HepG2 (cell line): ENCODE measurements at regions not wholly inside any gene's neighbourhood (a gene's known extent, or its start where the extent isn't known, plus 50 kb on each side); places are given as distances from the start of the nearest gene placed in this dataset.

Source experiments
- ATAC-seq: fragments of 200-7000 bp; cut with Tn5 transposase; 3 replicates; pipeline ENCODE4 v1.9.1; 2020; ENCODE audit warnings: mild to moderate bottlenecking, moderate library complexity
- BruUV-seq: library from RNA; stranded (reverse); fragments of 400-500 nt; replicated peaks from 2 replicates; lab custom pipeline; 2021; lab: Mats Ljungman, UMichigan
- CTCF ChIA-PET: fragments of 300-600 bp; formaldehyde crosslinking; extraction: SDS; loops from one replicate; lab custom pipeline; 2021; ENCODE audit warnings: low total read pairs, inconsistent platforms, low intra/inter-chr PET ratio; lab: Yijun Ruan, JAX
- POLR2A ChIA-PET: fragments of 350-600 bp; sonication (Branson Sonifier 250); formaldehyde crosslinking; loops from one replicate; lab custom pipeline; 2020; ENCODE audit warnings: antibody characterized with exemption, inconsistent platforms; lab: Yijun Ruan, JAX
- DNase-seq: peaks from one replicate; pipeline ENCODE4 v3.0.0-alpha.2; 2015; ENCODE audit warnings: low spot score
- FAIRE-seq: peaks from 3 replicates; lab custom pipeline; 2011; peaks lifted over from hg19 to GRCh38; lab: Jason Lieb, UNC
- H2AFZ ChIP-seq: one replicate; pipeline ENCODE4 v1.6.1; 2011; ENCODE audit warnings: low read length, inconsistent platforms
- H3K27ac ChIP-seq: fragments of 300-600 bp; 3 replicates; pipeline ENCODE4 v1.8.0; 2011; ENCODE audit warnings: mixed run types, mild to moderate bottlenecking, mixed read lengths, low read length, inconsistent platforms; ENCODE audit not compliant: insufficient read depth; ENCODE audit errors: extremely low read length
- H3K27me3 ChIP-seq, 2 experiments: fragments of 200-600 bp in 1 of 2; 2 replicates in 1 of 2; 3 replicates in 1 of 2; pipeline versions ENCODE4 v1.6.0 to v1.8.0; 2011; ENCODE audit warnings: low read length in 2 of 2, mild to moderate bottlenecking in 2 of 2, moderate library complexity in 2 of 2, inconsistent platforms in 1 of 2; ENCODE audit not compliant: insufficient read depth in 2 of 2, control insufficient read depth in 1 of 2
- H3K36me3 ChIP-seq, 2 experiments: fragments of 200-600 bp in 1 of 2; replicated peaks in 1 of 2; 2 replicates in 1 of 2; 3 replicates in 1 of 2; pipeline versions ENCODE4 v1.5.1 to v1.8.0; 2011; ENCODE audit warnings: low read length in 2 of 2, inconsistent platforms in 1 of 2; ENCODE audit not compliant: insufficient read depth in 2 of 2, control insufficient read depth in 1 of 2
- H3K4me1 ChIP-seq: 2 replicates; pipeline ENCODE4 v1.5.1; 2012; ENCODE audit warnings: low read length, inconsistent platforms; ENCODE audit not compliant: insufficient read depth
- H3K4me2 ChIP-seq: 2 replicates; pipeline ENCODE4 v1.6.0; 2011; ENCODE audit warnings: low read depth, low read length, inconsistent platforms
- H3K4me3 ChIP-seq, 3 experiments: fragments of 200-600 bp in 1 of 3; sonication (generic), shearing (Covaris generic) in 1 of 3; replicated peaks in 1 of 3; 2 replicates each; pipeline ENCODE4 v1.5.1; 2011 to 2016; ENCODE audit warnings: low read length in 3 of 3, inconsistent platforms in 2 of 3, low read depth in 2 of 3, mild to moderate bottlenecking in 2 of 3, control low read depth in 1 of 3, mixed read lengths in 1 of 3; ENCODE audit not compliant: insufficient read depth in 1 of 3
- H3K79me2 ChIP-seq: one replicate; pipeline ENCODE4 v1.6.1; 2011; ENCODE audit warnings: low read length, inconsistent platforms; ENCODE audit not compliant: insufficient read depth
- H3K9ac ChIP-seq: 2 replicates; pipeline ENCODE4 v1.6.0; 2011; ENCODE audit warnings: mild to moderate bottlenecking, low read depth, low read length, inconsistent platforms; ENCODE audit not compliant: insufficient read depth
- H3K9me3 ChIP-seq: 2 replicates; pipeline ENCODE4 v1.5.1; 2012; ENCODE audit warnings: mild to moderate bottlenecking, low read length
- H4K20me1 ChIP-seq: 2 replicates; pipeline ENCODE4 v1.6.0; 2011; ENCODE audit warnings: inconsistent platforms, mild to moderate bottlenecking, low read length, moderate library complexity; ENCODE audit not compliant: insufficient read depth
- KMT2B ChIP-seq: IDR thresholded peaks from 2 replicates; pipeline ENCODE4 v1.6.1; 2016; ENCODE audit warnings: missing genetic modification reagents, missing compliant biosample characterization
- PHF5A ChIP-seq: IDR thresholded peaks from one replicate; pipeline ENCODE4 v1.6.1; 2018; ENCODE audit warnings: low read depth, missing genetic modification reagents; ENCODE audit not compliant: unreplicated experiment
- RFXAP ChIP-seq: sonication (generic); formaldehyde crosslinking; IDR thresholded peaks from 2 replicates; pipeline ENCODE4 v1.4.0; 2020; ENCODE audit warnings: missing genetic modification reagents, borderline replicate concordance
- SIN3B ChIP-seq: fragments of 150-350 bp; IDR thresholded peaks from 2 replicates; pipeline ENCODE4 v1.6.1; 2014; ENCODE audit warnings: low read length
- TEAD3 ChIP-seq: optimal IDR thresholded peaks from 2 replicates; pipeline ENCODE3; 2016; ENCODE audit warnings: borderline replicate concordance
- U2AF1 ChIP-seq: fragments of 200-400 bp; formaldehyde crosslinking; optimal IDR thresholded peaks from 2 replicates; pipeline ENCODE3; 2017; ENCODE audit warnings: mild to moderate bottlenecking, low read depth, low read length
- XRCC5 ChIP-seq: fragments of 200-400 bp; formaldehyde crosslinking; optimal IDR thresholded peaks from 2 replicates; pipeline ENCODE3; 2017; ENCODE audit warnings: mild to moderate bottlenecking, low read length
- ZFP36 ChIP-seq: fragments of 150-350 bp; IDR thresholded peaks from 2 replicates; pipeline ENCODE4 v1.6.1; 2018; ENCODE audit warnings: borderline replicate concordance, low read length, low read depth; ENCODE audit not compliant: partially characterized antibody
- ZFP41 ChIP-seq: sonication (generic); formaldehyde crosslinking; IDR thresholded peaks from 2 replicates; pipeline ENCODE4 v1.4.0; 2020; ENCODE audit warnings: mild to moderate bottlenecking, missing genetic modification reagents, borderline replicate concordance
- ZFP90 ChIP-seq: sonication (generic); formaldehyde crosslinking; IDR thresholded peaks from 2 replicates; pipeline ENCODE4 v1.8.0; 2022; ENCODE audit warnings: missing genetic modification reagents, mild to moderate bottlenecking, inconsistent platforms, borderline replicate concordance
- WGBS: methylation state at CpG from one replicate; pipeline ENCODE4 v1.1.6; 2017; ENCODE audit warnings: low lambda C conversion rate; 5-methylcytosine and 5-hydroxymethylcytosine counted together
- in situ Hi-C: cut with HindIII; loops from 2 replicates; pipeline ENCODE4 v1.10.0; 2017; ENCODE audit warnings: low pct_unique_long_range_greater_than_20kb; ENCODE audit not compliant: extremely low pct_ligation_motif_present
- intact Hi-C: fragments of 100-400 bp; cut with micrococcal nuclease; formaldehyde crosslinking; loops from one replicate; pipeline ENCODE4 v1.10.0; 2022; ENCODE audit not compliant: unreplicated experiment
- TF ChIP-seq, protein P1 (sequence below): fragments of 450-650 bp; IDR thresholded peaks from 2 replicates; pipeline ENCODE4 v1.6.1; 2016
- TF ChIP-seq, protein P2 (sequence below): sonication (generic); formaldehyde crosslinking; IDR thresholded peaks from 2 replicates; pipeline ENCODE4 v1.9.0; 2021; ENCODE audit warnings: missing genetic modification reagents, borderline replicate concordance
- TF ChIP-seq, protein P3 (sequence below): sonication (generic); formaldehyde crosslinking; IDR thresholded peaks from 2 replicates; pipeline ENCODE4 v1.5.0; 2020; ENCODE audit warnings: mild to moderate bottlenecking, missing genetic modification reagents
- TF ChIP-seq, protein P4 (sequence below): fragments of 450-650 bp; IDR thresholded peaks from 2 replicates; pipeline ENCODE4 v1.6.1; 2017

DNA sequence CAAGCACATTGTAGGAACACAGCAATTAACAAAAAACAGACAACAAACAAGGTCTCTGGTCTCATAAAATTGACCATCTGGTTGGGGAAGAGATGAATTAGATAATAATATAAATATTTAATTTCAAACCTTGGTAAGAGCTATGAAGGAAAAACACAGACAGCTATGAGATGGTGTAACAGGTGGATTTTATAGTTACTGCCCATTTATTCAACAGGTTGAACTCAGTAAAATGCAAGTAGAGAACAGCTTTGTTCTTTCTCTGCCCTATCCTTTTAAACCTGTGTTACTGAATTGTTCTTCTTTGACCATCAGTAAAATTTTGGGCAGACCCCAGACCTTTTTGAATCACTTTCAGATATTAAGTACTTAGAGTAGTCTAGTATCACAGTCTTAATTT is 77.6 kb upstream of the FAM216B start:
- no peaks in the 10 kb centered on the region for H3K9me3 ChIP-seq
- no peak overlapping the region for H2AFZ ChIP-seq
- no peak overlapping the region for H3K4me2 ChIP-seq
- intact Hi-C loops (no loop called here), in situ Hi-C loops (no loop called here)
- no TSS peak for BruUV-seq
- H3K36me3 ChIP-seq = no peaks in the 10 kb centered on the region
- DNase-seq (no peak), ATAC-seq (no peak), FAIRE-seq (no peak)
- no peaks in the 10 kb centered on the region for H4K20me1 ChIP-seq
- H3K79me2 ChIP-seq = no peaks in the 10 kb centered on the region
- H3K27ac ChIP-seq = no peak overlapping the region
- H3K4me1 ChIP-seq = no peaks in the 10 kb centered on the region
- ChIA-PET CTCF (no interaction called here), POLR2A (no interaction called here)
- no peaks in the 10 kb centered on the region for H3K27me3 ChIP-seq
- H3K9ac ChIP-seq = no peak overlapping the region
- no peak overlapping the region for H3K4me3 ChIP-seq
- TF ChIP-seq XRCC5 (no peak), ZFP41 (no peak), U2AF1 (no peak), KMT2B (no peak), PHF5A (CRISPR knock-in tag) (no peak), ZFP36 (no peak), SIN3B (no peak), RFXAP (CRISPR knock-in tag) (no peak)
- TF ChIP-seq, protein P1, sequence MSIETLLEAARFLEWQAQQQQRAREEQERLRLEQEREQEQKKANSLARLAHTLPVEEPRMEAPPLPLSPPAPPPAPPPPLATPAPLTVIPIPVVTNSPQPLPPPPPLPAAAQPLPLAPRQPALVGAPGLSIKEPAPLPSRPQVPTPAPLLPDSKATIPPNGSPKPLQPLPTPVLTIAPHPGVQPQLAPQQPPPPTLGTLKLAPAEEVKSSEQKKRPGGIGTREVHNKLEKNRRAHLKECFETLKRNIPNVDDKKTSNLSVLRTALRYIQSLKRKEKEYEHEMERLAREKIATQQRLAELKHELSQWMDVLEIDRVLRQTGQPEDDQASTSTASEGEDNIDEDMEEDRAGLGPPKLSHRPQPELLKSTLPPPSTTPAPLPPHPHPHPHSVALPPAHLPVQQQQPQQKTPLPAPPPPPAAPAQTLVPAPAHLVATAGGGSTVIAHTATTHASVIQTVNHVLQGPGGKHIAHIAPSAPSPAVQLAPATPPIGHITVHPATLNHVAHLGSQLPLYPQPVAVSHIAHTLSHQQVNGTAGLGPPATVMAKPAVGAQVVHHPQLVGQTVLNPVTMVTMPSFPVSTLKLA = no peak

DNA sequence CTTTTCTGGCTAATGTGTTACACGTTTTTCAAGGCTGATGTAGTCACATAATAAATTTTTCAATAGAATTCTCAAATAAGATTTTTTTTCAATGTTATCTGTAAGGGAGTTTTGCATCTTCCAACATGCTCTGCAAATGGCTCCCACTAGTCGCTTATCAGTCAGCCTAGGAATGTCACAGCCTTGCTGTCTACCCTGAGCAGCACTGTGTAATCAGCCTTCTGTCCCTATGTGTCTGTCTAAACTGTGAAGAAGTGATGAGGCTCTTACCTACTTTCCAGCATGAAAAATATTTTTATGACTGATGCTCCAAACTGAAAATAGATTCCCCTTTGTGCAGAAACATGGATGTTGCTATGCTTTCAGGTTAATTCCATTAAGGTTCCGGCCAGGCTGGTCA is 75.1 kb upstream of the FAM216B start:
- Histone ChIP-seq H4K20me1 (no peaks in the 10 kb centered on the region), H2AFZ (no peak overlapping the region), H3K4me3 (no peak overlapping the region), H3K4me1 (no peaks in the 10 kb centered on the region), H3K79me2 (no peaks in the 10 kb centered on the region), H3K4me2 (no peak overlapping the region), H3K27me3 (no peaks in the 10 kb centered on the region), H3K27ac (no peak overlapping the region), H3K9ac (no peak overlapping the region), H3K36me3 (no peaks in the 10 kb centered on the region), H3K9me3 (no peaks in the 10 kb centered on the region)
- in situ Hi-C loops (no loop called here), intact Hi-C loops (no loop called here)
- WGBS = 12% methylated on average over 3 of the region's 3 CpGs
- CTCF ChIA-PET = no interaction called here
- ATAC-seq (no peak), FAIRE-seq (no peak), DNase-seq (no peak)
- POLR2A ChIA-PET = no interaction called here
- BruUV-seq = no TSS peak
- TF ChIP-seq, protein P2, sequence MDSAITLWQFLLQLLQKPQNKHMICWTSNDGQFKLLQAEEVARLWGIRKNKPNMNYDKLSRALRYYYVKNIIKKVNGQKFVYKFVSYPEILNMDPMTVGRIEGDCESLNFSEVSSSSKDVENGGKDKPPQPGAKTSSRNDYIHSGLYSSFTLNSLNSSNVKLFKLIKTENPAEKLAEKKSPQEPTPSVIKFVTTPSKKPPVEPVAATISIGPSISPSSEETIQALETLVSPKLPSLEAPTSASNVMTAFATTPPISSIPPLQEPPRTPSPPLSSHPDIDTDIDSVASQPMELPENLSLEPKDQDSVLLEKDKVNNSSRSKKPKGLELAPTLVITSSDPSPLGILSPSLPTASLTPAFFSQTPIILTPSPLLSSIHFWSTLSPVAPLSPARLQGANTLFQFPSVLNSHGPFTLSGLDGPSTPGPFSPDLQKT (CRISPR knock-in tag) = no peak
- TF ChIP-seq, protein P3, sequence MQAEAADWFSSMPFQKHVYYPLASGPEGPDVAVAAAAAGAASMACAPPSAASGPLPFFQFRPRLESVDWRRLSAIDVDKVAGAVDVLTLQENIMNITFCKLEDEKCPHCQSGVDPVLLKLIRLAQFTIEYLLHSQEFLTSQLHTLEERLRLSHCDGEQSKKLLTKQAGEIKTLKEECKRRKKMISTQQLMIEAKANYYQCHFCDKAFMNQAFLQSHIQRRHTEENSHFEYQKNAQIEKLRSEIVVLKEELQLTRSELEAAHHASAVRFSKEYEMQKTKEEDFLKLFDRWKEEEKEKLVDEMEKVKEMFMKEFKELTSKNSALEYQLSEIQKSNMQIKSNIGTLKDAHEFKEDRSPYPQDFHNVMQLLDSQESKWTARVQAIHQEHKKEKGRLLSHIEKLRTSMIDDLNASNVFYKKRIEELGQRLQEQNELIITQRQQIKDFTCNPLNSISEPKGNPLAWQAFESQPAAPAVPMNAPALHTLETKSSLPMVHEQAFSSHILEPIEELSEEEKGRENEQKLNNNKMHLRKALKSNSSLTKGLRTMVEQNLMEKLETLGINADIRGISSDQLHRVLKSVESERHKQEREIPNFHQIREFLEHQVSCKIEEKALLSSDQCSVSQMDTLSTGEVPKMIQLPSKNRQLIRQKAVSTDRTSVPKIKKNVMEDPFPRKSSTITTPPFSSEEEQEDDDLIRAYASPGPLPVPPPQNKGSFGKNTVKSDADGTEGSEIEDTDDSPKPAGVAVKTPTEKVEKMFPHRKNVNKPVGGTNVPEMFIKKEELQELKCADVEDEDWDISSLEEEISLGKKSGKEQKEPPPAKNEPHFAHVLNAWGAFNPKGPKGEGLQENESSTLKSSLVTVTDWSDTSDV (CRISPR knock-in tag) = no peak
- no peak for TF ChIP-seq ZFP90 (CRISPR knock-in tag)
- TF ChIP-seq TEAD3 = no peak
- TF ChIP-seq, protein P4, sequence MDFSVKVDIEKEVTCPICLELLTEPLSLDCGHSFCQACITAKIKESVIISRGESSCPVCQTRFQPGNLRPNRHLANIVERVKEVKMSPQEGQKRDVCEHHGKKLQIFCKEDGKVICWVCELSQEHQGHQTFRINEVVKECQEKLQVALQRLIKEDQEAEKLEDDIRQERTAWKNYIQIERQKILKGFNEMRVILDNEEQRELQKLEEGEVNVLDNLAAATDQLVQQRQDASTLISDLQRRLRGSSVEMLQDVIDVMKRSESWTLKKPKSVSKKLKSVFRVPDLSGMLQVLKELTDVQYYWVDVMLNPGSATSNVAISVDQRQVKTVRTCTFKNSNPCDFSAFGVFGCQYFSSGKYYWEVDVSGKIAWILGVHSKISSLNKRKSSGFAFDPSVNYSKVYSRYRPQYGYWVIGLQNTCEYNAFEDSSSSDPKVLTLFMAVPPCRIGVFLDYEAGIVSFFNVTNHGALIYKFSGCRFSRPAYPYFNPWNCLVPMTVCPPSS = no peak
